Skin epidermis (tissue), 12 donors: ENCODE measurements at regions not wholly inside any gene's neighbourhood (a gene's known extent, or its start where the extent isn't known, plus 50 kb on each side); places are given as distances from the start of the nearest gene placed in this dataset.
"Not testable (repeated sequence)": the region's sequence is repeated elsewhere in the genome, so short reads cannot be mapped to it uniquely, and the experiment has no call there.

Source experiments
- H3K27ac ChIP-seq, 21 experiments: fragments of 200-600 bp; sonication (generic) in 11 of 21; one replicate each; pipeline ENCODE4 v1.5.0; 2020; ENCODE audit warnings: mild to moderate bottlenecking in 3 of 21, inconsistent platforms in 2 of 21, moderate library complexity in 2 of 21
- H3K4me3 ChIP-seq, 7 experiments: fragments of 200-600 bp; sonication (generic) in 2 of 7; one replicate each; pipeline ENCODE4 v1.5.0; 2020; ENCODE audit warnings: inconsistent platforms in 2 of 7, mild to moderate bottlenecking in 2 of 7, moderate library complexity in 1 of 7

GRCh38 chr13:47723898-47724297 lies 277.2 kb downstream of the SUCLA2 start:
- Histone ChIP-seq H3K4me3 (no peak overlapping the region), H3K27ac (no peak overlapping the region)

GRCh38 chr13:47719164-47719563 lies 281.9 kb downstream of the SUCLA2 start:
- Histone ChIP-seq H3K27ac (no peak overlapping the region), H3K4me3 (no peak overlapping the region)

- Histone ChIP-seq H3K27ac (no peak overlapping the region), H3K4me3 (no peak overlapping the region)
Observed at GRCh38 chr13:47718556-47718955, 282.5 kb downstream of the SUCLA2 start.

- no peak overlapping the region for H3K4me3 ChIP-seq
- no peak overlapping the region for H3K27ac ChIP-seq
Observed at GRCh38 chr13:47708386-47708785, 292.7 kb downstream of the SUCLA2 start.

- no peak overlapping the region for H3K4me3 ChIP-seq
Observed at GRCh38 chr13:47707414-47707813, 293.7 kb downstream of the SUCLA2 start.

GRCh38 chr13:47705185-47705584 lies 295.9 kb downstream of the SUCLA2 start:
- Histone ChIP-seq H3K27ac (no peak overlapping the region), H3K4me3 (no peak overlapping the region)

More at GRCh38 chr13:47707414-47707813, 293.7 kb downstream of the SUCLA2 start:
- H3K27ac ChIP-seq, result no peak overlapping the region

GRCh38 chr13:47696674-47697073 lies 304.4 kb downstream of the SUCLA2 start:
- H3K27ac ChIP-seq, result no peak overlapping the region
- no peak overlapping the region for H3K4me3 ChIP-seq

- H3K27ac ChIP-seq, result no peak overlapping the region
- no peak overlapping the region for H3K4me3 ChIP-seq
Observed at GRCh38 chr13:47687577-47687976, 313.5 kb downstream of the SUCLA2 start.

- not testable (repeated sequence) for H3K27ac ChIP-seq, H3K4me3 ChIP-seq
Observed at GRCh38 chr13:47685156-47685555, 315.9 kb downstream of the SUCLA2 start.

- Histone ChIP-seq H3K4me3 (no peak overlapping the region), H3K27ac (no peak overlapping the region)
Observed at GRCh38 chr13:47680748-47681147, 320.3 kb downstream of the SUCLA2 start.

GRCh38 chr13:47679401-47679800 lies 321.7 kb downstream of the SUCLA2 start:
- H3K27ac ChIP-seq, result peak overlapping the region in 1 of 21 experiments; percentile 29

GRCh38 chr13:47678201-47678968 lies 322.7 kb downstream of the SUCLA2 start:
- H3K27ac ChIP-seq, result peak overlapping the region in 1 of 21 experiments; percentile 20
- no peak overlapping the region for H3K4me3 ChIP-seq

More at GRCh38 chr13:47679401-47679800, 321.7 kb downstream of the SUCLA2 start:
- no peak overlapping the region for H3K4me3 ChIP-seq

GRCh38 chr13:47675871-47676270 lies 325.2 kb downstream of the SUCLA2 start:
- Histone ChIP-seq H3K4me3 (no peak overlapping the region), H3K27ac (no peak overlapping the region)

- H3K27ac ChIP-seq, result peak overlapping the region in 1 of 21 experiments; percentile 31
- H3K4me3 ChIP-seq, result no peak overlapping the region
Observed at GRCh38 chr13:47673009-47673850, 327.8 kb downstream of the SUCLA2 start.

GRCh38 chr13:47672245-47673008 lies 328.6 kb downstream of the SUCLA2 start:
- peak overlapping the region in 4 of 21 experiments; percentile 24 to 63 (median 32) for H3K27ac ChIP-seq
- no peak overlapping the region for H3K4me3 ChIP-seq

GRCh38 chr13:47671776-47672175 lies 329.3 kb downstream of the SUCLA2 start:
- H3K27ac ChIP-seq, result peak overlapping the region in 3 of 21 experiments; percentile 31 to 63 (median 34)
- H3K4me3 ChIP-seq, result no peak overlapping the region

GRCh38 chr13:47665043-47665442 lies 336.0 kb downstream of the SUCLA2 start:
- no peak overlapping the region for H3K27ac ChIP-seq

GRCh38 chr13:47661076-47661475 lies 340.0 kb downstream of the SUCLA2 start:
- Histone ChIP-seq H3K27ac (no peak overlapping the region), H3K4me3 (no peak overlapping the region)

More at GRCh38 chr13:47665043-47665442, 336.0 kb downstream of the SUCLA2 start:
- no peak overlapping the region for H3K4me3 ChIP-seq

- H3K4me3 ChIP-seq, result no peak overlapping the region
- H3K27ac ChIP-seq, result no peak overlapping the region
Observed at GRCh38 chr13:47656651-47657050, 344.4 kb downstream of the SUCLA2 start.

GRCh38 chr13:47650209-47650608 lies 350.9 kb downstream of the SUCLA2 start:
- Histone ChIP-seq H3K27ac (no peak overlapping the region), H3K4me3 (no peak overlapping the region)
